IMR-90 (cell line): ENCODE measurements at regions not wholly inside any gene's neighbourhood (a gene's known extent, or its start where the extent isn't known, plus 50 kb on each side); places are given as distances from the start of the nearest gene placed in this dataset.

Experiments
- ATAC-seq: fragments of 200-7000 bp; cut with Tn5 transposase; 2 replicates; pipeline ENCODE4 v1.9.1; 2020; ENCODE audit warnings: low read depth, mild to moderate bottlenecking, moderate library complexity
- BruUV-seq: library from RNA; stranded (reverse); fragments of 400-500 nt; replicated peaks from 2 replicates; lab custom pipeline; 2021; lab: Mats Ljungman, UMichigan
- CTCF ChIA-PET: fragments of 300-600 bp; formaldehyde crosslinking; extraction: SDS; loops from one replicate; lab custom pipeline; 2021; ENCODE audit warnings: antibody characterized with exemption; lab: Yijun Ruan, JAX
- POLR2A ChIA-PET: fragments of 300-600 bp; sonication (Branson Sonifier 250); formaldehyde crosslinking; loops from one replicate; lab custom pipeline; 2022; ENCODE audit warnings: antibody characterized with exemption; ENCODE audit not compliant: unreplicated experiment; lab: Charles Lee
- DNase-seq: peaks from one replicate; pipeline ENCODE4 v3.0.0; 2013
- H2AFZ ChIP-seq: replicated peaks from 2 replicates; pipeline ENCODE3; 2013; ENCODE audit warnings: low read length, mild to moderate bottlenecking; ENCODE audit not compliant: poor library complexity
- H2AK5ac ChIP-seq: 2 replicates; pipeline ENCODE4 v1.6.1; 2013; ENCODE audit warnings: low read depth, low read length, inconsistent platforms
- H2AK9ac ChIP-seq: replicated peaks from 2 replicates; pipeline ENCODE3; 2013; ENCODE audit warnings: mild to moderate bottlenecking, low read depth, low read length, moderate library complexity; ENCODE audit not compliant: poor library complexity
- H2BK120ac ChIP-seq: 2 replicates; pipeline ENCODE4 v1.6.1; 2013; ENCODE audit warnings: low read depth, low read length, inconsistent platforms
- H2BK15ac ChIP-seq: 3 replicates; pipeline ENCODE4 v1.6.1; 2013; ENCODE audit warnings: low read depth, low read length, inconsistent platforms
- H2BK20ac ChIP-seq: 2 replicates; pipeline ENCODE4 v1.6.1; 2013; ENCODE audit warnings: low read depth, mild to moderate bottlenecking, inconsistent platforms, low read length, moderate library complexity
- H2BK5ac ChIP-seq: 2 replicates; pipeline ENCODE4 v1.6.1; 2013; ENCODE audit warnings: mild to moderate bottlenecking, low read depth, low read length, inconsistent platforms; ENCODE audit not compliant: poor library complexity, severe bottlenecking
- H3K14ac ChIP-seq: replicated peaks from 2 replicates; pipeline ENCODE4 v1.6.1; 2013; ENCODE audit warnings: low read depth, low read length, inconsistent platforms
- H3K18ac ChIP-seq: 2 replicates; pipeline ENCODE4 v1.6.1; 2013; ENCODE audit warnings: low read depth, low read length, control low read depth
- H3K23ac ChIP-seq: 2 replicates; pipeline ENCODE4 v1.6.1; 2013; ENCODE audit warnings: low read depth, low read length, inconsistent platforms
- H3K27ac ChIP-seq: 2 replicates; pipeline ENCODE4 v1.5.1; 2013; ENCODE audit warnings: mild to moderate bottlenecking, control low read depth, low read length; ENCODE audit not compliant: insufficient read depth
- H3K27me3 ChIP-seq: 2 replicates; pipeline ENCODE4 v1.6.1; 2013; ENCODE audit warnings: low read length; ENCODE audit not compliant: control insufficient read depth, insufficient read depth
- H3K36me3 ChIP-seq: 2 replicates; pipeline ENCODE4 v1.6.1; 2013; ENCODE audit warnings: low read length, mixed read lengths; ENCODE audit not compliant: control insufficient read depth, insufficient read depth
- H3K4ac ChIP-seq: 2 replicates; pipeline ENCODE4 v1.6.1; 2013; ENCODE audit warnings: low read depth, low read length, inconsistent platforms
- H3K4me1 ChIP-seq: 2 replicates; pipeline ENCODE4 v1.6.1; 2013; ENCODE audit warnings: low read length, mixed read lengths; ENCODE audit not compliant: control insufficient read depth, insufficient read depth
- H3K4me2 ChIP-seq: 2 replicates; pipeline ENCODE4 v1.6.1; 2013; ENCODE audit warnings: low read depth, mild to moderate bottlenecking, control low read depth, low read length, moderate library complexity
- H3K4me3 ChIP-seq: 2 replicates; pipeline ENCODE4 v1.5.1; 2013; ENCODE audit warnings: low read depth, mild to moderate bottlenecking, control low read depth, low read length, moderate library complexity; ENCODE audit not compliant: insufficient read depth
- H3K56ac ChIP-seq: 2 replicates; pipeline ENCODE4 v1.6.1; 2013; ENCODE audit warnings: low read length, inconsistent platforms; ENCODE audit not compliant: insufficient read depth; ENCODE audit errors: extremely low read depth
- H3K79me1 ChIP-seq, 2 experiments: 2 replicates each; pipeline ENCODE4 v1.6.1; 2013; ENCODE audit warnings: low read length in 2 of 2, inconsistent platforms in 1 of 2, low read depth in 1 of 2
- H3K9ac ChIP-seq: 2 replicates; pipeline ENCODE4 v1.6.1; 2013; ENCODE audit warnings: low read depth, low read length, control low read depth
- H3K9me1 ChIP-seq: 2 replicates; pipeline ENCODE4 v1.6.1; 2013; ENCODE audit warnings: low read length, inconsistent platforms; ENCODE audit not compliant: insufficient read depth
- H3K9me3 ChIP-seq: 2 replicates; pipeline ENCODE4 v1.6.1; 2013; ENCODE audit warnings: low read length; ENCODE audit not compliant: control insufficient read depth, insufficient read depth
- H4K20me1 ChIP-seq: 2 replicates; pipeline ENCODE4 v1.6.1; 2013; ENCODE audit warnings: low read length, inconsistent platforms; ENCODE audit not compliant: insufficient read depth
- H4K5ac ChIP-seq: 2 replicates; pipeline ENCODE4 v1.6.1; 2013; ENCODE audit warnings: mild to moderate bottlenecking, low read depth, low read length, control low read depth
- H4K8ac ChIP-seq, 2 experiments: 2 replicates each; pipeline ENCODE4 v1.6.1; 2013; ENCODE audit warnings: low read depth in 2 of 2, low read length in 2 of 2, control low read depth in 1 of 2, inconsistent platforms in 1 of 2
- H4K91ac ChIP-seq: 2 replicates; pipeline ENCODE4 v1.6.1; 2013; ENCODE audit warnings: low read depth, low read length, inconsistent platforms; ENCODE audit not compliant: insufficient read depth
- MAFK ChIP-seq: IDR thresholded peaks from 2 replicates; pipeline ENCODE4 v1.6.1; 2012; ENCODE audit warnings: low read depth, low read length, improper control_type of control experiment
- MXI1 ChIP-seq: IDR thresholded peaks from 2 replicates; pipeline ENCODE4 v1.6.1; 2012; ENCODE audit warnings: low read depth, mild to moderate bottlenecking, low read length, moderate library complexity, borderline replicate concordance
- dilution Hi-C: fragments of 300-500 bp; cut with HindIII; formaldehyde crosslinking; loops from one replicate; pipeline ENCODE4 v1.14.3; 2018; ENCODE audit warnings: low sequenced_read_pairs; ENCODE audit not compliant: unreplicated experiment
- in situ Hi-C: fragments of 300-500 bp; cut with MboI; formaldehyde crosslinking; loops from 3 replicates; pipeline ENCODE4 v1.14.3; 2019; ENCODE audit warnings: low sequenced_read_pairs, inconsistent platforms, mixed read lengths
- intact Hi-C: fragments of 100-400 bp; cut with micrococcal nuclease; formaldehyde crosslinking; loops from 2 replicates; pipeline ENCODE4 v1.10.0; 2022

- no peak overlapping the region for H3K56ac ChIP-seq
- no peaks in the 10 kb centered on the region for H3K36me3 ChIP-seq
- H4K5ac ChIP-seq, result no peak overlapping the region
- H3K9me3 ChIP-seq, result no peaks in the 10 kb centered on the region
- dilution Hi-C loops, result no loop called here
- H2BK5ac ChIP-seq, result no peak overlapping the region
- H4K91ac ChIP-seq, result no peak overlapping the region
- CTCF ChIA-PET, result no interaction called here
- no peak overlapping the region for H3K9ac ChIP-seq
- H3K9me1 ChIP-seq, result peaks cover 6% of the 10 kb centered on the region; the same call in 1 of the 2 replicates
- in situ Hi-C loops, result no loop called here
- TF ChIP-seq MAFK (peak; percentile 39), MXI1 (no peak)
- no peak overlapping the region for H2BK120ac ChIP-seq
- no peak overlapping the region for H3K18ac ChIP-seq
- H2AFZ ChIP-seq, result no peak overlapping the region
- no peak overlapping the region for H4K8ac ChIP-seq
- H3K4me1 ChIP-seq, result peaks cover 7% of the 10 kb centered on the region
- DNase-seq (no peak), ATAC-seq (no peak)
- no peaks in the 10 kb centered on the region for H3K79me1 ChIP-seq
- intact Hi-C loops, result no loop called here
- H3K4ac ChIP-seq, result no peak overlapping the region
- no peak overlapping the region for H2BK20ac ChIP-seq
- no peak overlapping the region for H2AK5ac ChIP-seq
- no peaks in the 10 kb centered on the region for H3K27me3 ChIP-seq
- H3K14ac ChIP-seq, result no peak overlapping the region
- H2AK9ac ChIP-seq, result no peak overlapping the region
- H3K23ac ChIP-seq, result no peak overlapping the region
- no peak overlapping the region for H3K27ac ChIP-seq
- POLR2A ChIA-PET, result no interaction called here
- H3K4me2 ChIP-seq, result no peak overlapping the region
- no peak overlapping the region for H3K4me3 ChIP-seq
- BruUV-seq, result no TSS peak
- H4K20me1 ChIP-seq, result no peaks in the 10 kb centered on the region
- H2BK15ac ChIP-seq, result no peak overlapping the region
Observed at GRCh38 chr2:150415022-150415421, 72.4 kb downstream of the RND3 start.
